Testis (tissue), 2 donors: ENCODE measurements at regions not wholly inside any gene's neighbourhood (a gene's known extent, or its start where the extent isn't known, plus 50 kb on each side); places are given as distances from the start of the nearest gene placed in this dataset.

Experiments used
- CTCF ChIP-seq, 3 experiments: fragments of 450-650 bp in 2 of 3; fragments of 200-600 bp in 1 of 3; sonication (generic) in 1 of 3; IDR thresholded peaks; one replicate each; pipeline ENCODE4 v1.5.1; 2016 to 2019; ENCODE audit warnings: antibody characterized with exemption in 3 of 3, mild to moderate bottlenecking in 2 of 3, moderate library complexity in 1 of 3
- POLR2A ChIP-seq: fragments of 450-650 bp; IDR thresholded peaks from one replicate; pipeline ENCODE4 v1.6.1; 2017; ENCODE audit warnings: antibody characterized with exemption, mild to moderate bottlenecking, moderate library complexity

- TF ChIP-seq CTCF (IDR thresholded peaks at IDR 0.05) (no peak), POLR2A (no peak)
These were observed 84.9 kb downstream of the ACKR3 start for GRCh38 chr2:236654496-236654895.
